ENCODE measurements at regions not wholly inside any gene's neighbourhood (a gene's known extent, or its start where the extent isn't known, plus 50 kb on each side); places are given as distances from the start of the nearest gene placed in this dataset.

- no peak for TF ChIP-seq CTCF (IDR thresholded peaks at IDR 0.05)
- peaks cover 1% of the 10 kb centered on the region for H3K9me3 ChIP-seq
- H3K27ac ChIP-seq: no peak overlapping the region
- DNase-seq (ENCODE audit: low spot score) (no peak), ATAC-seq (ENCODE audit: insufficient number of reproducible peaks, low FRiP score, low read depth) (no peak)
- no peaks in the 10 kb centered on the region for H3K4me1 ChIP-seq (ENCODE audit: control insufficient read depth in 1 of 2, low read depth in 2 of 2)
- H3K4me3 ChIP-seq: no peak overlapping the region
- no peaks in the 10 kb centered on the region for H3K36me3 ChIP-seq
- no peaks in the 10 kb centered on the region for H3K27me3 ChIP-seq (replicated peaks; ENCODE audit: insufficient read depth)
Measured at GRCh38 chr4:133823177-133823576, 378.4 kb downstream of the PABPC4L start.

GRCh38 chr4:133812954-133813353 is 388.6 kb downstream of the PABPC4L start:
- H3K4me1 ChIP-seq (ENCODE audit: control insufficient read depth in 1 of 2, low read depth in 2 of 2): no peaks in the 10 kb centered on the region
- no peaks in the 10 kb centered on the region for H3K36me3 ChIP-seq
- H3K9me3 ChIP-seq: peaks cover 11% of the 10 kb centered on the region
- no peak for TF ChIP-seq CTCF (IDR thresholded peaks at IDR 0.05)
- DNase-seq (ENCODE audit: low spot score): no peak
- no peak overlapping the region for H3K4me3 ChIP-seq
- ATAC-seq (ENCODE audit: insufficient number of reproducible peaks, low FRiP score, low read depth): no peak
- no peak overlapping the region for H3K27ac ChIP-seq
- no peaks in the 10 kb centered on the region for H3K27me3 ChIP-seq (replicated peaks; ENCODE audit: insufficient read depth)

- no peaks in the 10 kb centered on the region for H3K36me3 ChIP-seq
- no peak overlapping the region for H3K27ac ChIP-seq
- DNase-seq (ENCODE audit: low spot score): no peak
- H3K27me3 ChIP-seq (replicated peaks; ENCODE audit: insufficient read depth): no peaks in the 10 kb centered on the region
- H3K4me3 ChIP-seq: no peak overlapping the region
- TF ChIP-seq CTCF (IDR thresholded peaks at IDR 0.05): no peak
- H3K9me3 ChIP-seq: peaks cover 9% of the 10 kb centered on the region
- no peak for ATAC-seq (ENCODE audit: insufficient number of reproducible peaks, low FRiP score, low read depth)
- no peaks in the 10 kb centered on the region for H3K4me1 ChIP-seq (ENCODE audit: control insufficient read depth in 1 of 2, low read depth in 2 of 2)
Measured at GRCh38 chr4:133812236-133812635, 389.4 kb downstream of the PABPC4L start.

- TF ChIP-seq CTCF (IDR thresholded peaks at IDR 0.05): no peak
- Histone ChIP-seq H3K27me3 (replicated peaks; ENCODE audit: insufficient read depth) (no peaks in the 10 kb centered on the region), H3K4me1 (ENCODE audit: control insufficient read depth in 1 of 2, low read depth in 2 of 2) (no peaks in the 10 kb centered on the region), H3K36me3 (no peaks in the 10 kb centered on the region), H3K4me3 (no peak overlapping the region), H3K9me3 (no peaks in the 10 kb centered on the region), H3K27ac (no peak overlapping the region)
- DNase-seq (ENCODE audit: low spot score) (no peak), ATAC-seq (ENCODE audit: insufficient number of reproducible peaks, low FRiP score, low read depth) (no peak)
Measured at GRCh38 chr4:133808151-133808550, 393.4 kb downstream of the PABPC4L start.

GRCh38 chr4:133803341-133803740 is 398.2 kb downstream of the PABPC4L start:
- Histone ChIP-seq H3K4me1 (ENCODE audit: control insufficient read depth in 1 of 2, low read depth in 2 of 2) (no peaks in the 10 kb centered on the region), H3K36me3 (no peaks in the 10 kb centered on the region), H3K9me3 (no peaks in the 10 kb centered on the region), H3K27ac (no peak overlapping the region), H3K27me3 (replicated peaks; ENCODE audit: insufficient read depth) (no peaks in the 10 kb centered on the region), H3K4me3 (no peak overlapping the region)
- no peak for TF ChIP-seq CTCF (IDR thresholded peaks at IDR 0.05)
- ATAC-seq (ENCODE audit: insufficient number of reproducible peaks, low FRiP score, low read depth): no peak
- no peak for DNase-seq (ENCODE audit: low spot score)

All from thoracic aorta (tissue), 2 donors.